HepG2 (cell line): ENCODE measurements at regions not wholly inside any gene's neighbourhood (a gene's known extent, or its start where the extent isn't known, plus 50 kb on each side); places are given as distances from the start of the nearest gene placed in this dataset.
A peak's percentile ranks its signal among the peaks of the same experiment; 100 is the strongest.

Experiments
- ASH2L ChIP-seq: fragments of 300-600, 200-600 bp; sonication (generic); IDR thresholded peaks from 2 replicates; pipeline ENCODE4 v1.7.0; 2017; ENCODE audit warnings: low read depth, mild to moderate bottlenecking, moderate library complexity, mixed read lengths, low read length; ENCODE audit not compliant: insufficient read length
- BRF2 ChIP-seq: sonication (generic); formaldehyde crosslinking; IDR thresholded peaks from 2 replicates; pipeline ENCODE4 v1.8.1; 2022; ENCODE audit warnings: mild to moderate bottlenecking, missing genetic modification reagents
- CENPT ChIP-seq: sonication (generic); formaldehyde crosslinking; IDR thresholded peaks from 2 replicates; pipeline ENCODE4 v1.8.0; 2022; ENCODE audit warnings: low read depth, mild to moderate bottlenecking, moderate library complexity, missing genetic modification reagents
- IRF1 ChIP-seq: sonication (generic); formaldehyde crosslinking; IDR thresholded peaks from 2 replicates; pipeline ENCODE4 v1.4.0; 2020; ENCODE audit warnings: low read depth, mild to moderate bottlenecking, missing genetic modification reagents
- MAZ ChIP-seq, 2 experiments: sonication (generic) in 1 of 2; formaldehyde crosslinking in 1 of 2; IDR thresholded peaks; 2 replicates each; pipeline versions ENCODE4 v1.5.0 to v1.6.1; 2012 to 2020; ENCODE audit warnings: low read depth in 2 of 2, mild to moderate bottlenecking in 2 of 2, borderline replicate concordance in 1 of 2, improper control_type of control experiment in 1 of 2, low read length in 1 of 2, missing genetic modification reagents in 1 of 2, moderate library complexity in 1 of 2
- POGK ChIP-seq: sonication (generic); formaldehyde crosslinking; conservative IDR thresholded peaks from 2 replicates; pipeline ENCODE4 v1.8.0; 2022; ENCODE audit warnings: mild to moderate bottlenecking, moderate library complexity, missing genetic modification reagents
- POLR2A ChIP-seq, 2 experiments: IDR thresholded peaks; 2 replicates each; pipeline ENCODE4 v1.6.1; 2011; ENCODE audit warnings: low read depth in 2 of 2, low read length in 2 of 2, mild to moderate bottlenecking in 1 of 2, moderate library complexity in 1 of 2; ENCODE audit not compliant: insufficient read depth in 1 of 2
- RXRA ChIP-seq: sonication (generic); formaldehyde crosslinking; IDR thresholded peaks from 2 replicates; pipeline ENCODE4 v1.5.1; 2020; ENCODE audit warnings: missing genetic modification reagents
- SMC3 ChIP-seq: IDR thresholded peaks from 2 replicates; pipeline ENCODE4 v1.6.1; 2011; ENCODE audit warnings: low read length, improper control_type of control experiment
- THRA ChIP-seq: sonication (generic); formaldehyde crosslinking; IDR thresholded peaks from 2 replicates; pipeline ENCODE4 v1.4.0; 2020; ENCODE audit warnings: missing genetic modification reagents, borderline replicate concordance
- U2AF2 ChIP-seq: fragments of 200-400 bp; formaldehyde crosslinking; IDR thresholded peaks from 2 replicates; pipeline ENCODE4 v1.6.1; 2017; ENCODE audit warnings: low read depth, mild to moderate bottlenecking, low read length
- ZBTB26 ChIP-seq: IDR thresholded peaks from 2 replicates; pipeline ENCODE4 v1.6.1; 2016; ENCODE audit warnings: missing compliant biosample characterization, missing genetic modification reagents, borderline replicate concordance
- ZBTB38 ChIP-seq: sonication (generic); formaldehyde crosslinking; IDR thresholded peaks from 2 replicates; pipeline ENCODE4 v1.5.1; 2020; ENCODE audit warnings: mild to moderate bottlenecking, missing genetic modification reagents
- ZBTB8A ChIP-seq: sonication (generic); formaldehyde crosslinking; IDR thresholded peaks from 2 replicates; pipeline ENCODE4 v1.4.0; 2020; ENCODE audit warnings: mild to moderate bottlenecking, low read depth, missing genetic modification reagents, borderline replicate concordance
- ZFP41 ChIP-seq: sonication (generic); formaldehyde crosslinking; IDR thresholded peaks from 2 replicates; pipeline ENCODE4 v1.4.0; 2020; ENCODE audit warnings: mild to moderate bottlenecking, missing genetic modification reagents, borderline replicate concordance
- ZKSCAN5 ChIP-seq: sonication (generic); formaldehyde crosslinking; IDR thresholded peaks from 2 replicates; pipeline ENCODE4 v1.5.1; 2020; ENCODE audit warnings: mild to moderate bottlenecking, missing genetic modification reagents
- ZMYM4 ChIP-seq: sonication (generic); formaldehyde crosslinking; IDR thresholded peaks from 2 replicates; pipeline ENCODE4 v1.8.1; 2023; ENCODE audit warnings: mild to moderate bottlenecking, missing genetic modification reagents
- ZNF33A ChIP-seq: sonication (generic); formaldehyde crosslinking; IDR thresholded peaks from 2 replicates; pipeline ENCODE4 v1.5.1; 2020; ENCODE audit warnings: missing genetic modification reagents, mild to moderate bottlenecking, moderate library complexity, borderline replicate concordance
- ZNF496 ChIP-seq: sonication (generic); formaldehyde crosslinking; IDR thresholded peaks from 2 replicates; pipeline ENCODE4 v1.8.1; 2023; ENCODE audit warnings: mild to moderate bottlenecking, moderate library complexity, missing genetic modification reagents; ENCODE audit not compliant: insufficient replicate concordance
- ZNF766 ChIP-seq: sonication (generic); formaldehyde crosslinking; IDR thresholded peaks from 2 replicates; pipeline ENCODE4 v1.5.0; 2020; ENCODE audit warnings: missing genetic modification reagents, borderline replicate concordance
- ZSCAN5A ChIP-seq: sonication (generic); formaldehyde crosslinking; IDR thresholded peaks from 2 replicates; pipeline ENCODE4 v1.8.0; 2022; ENCODE audit warnings: mild to moderate bottlenecking, missing genetic modification reagents, borderline replicate concordance

- TF ChIP-seq POGK (CRISPR knock-in tag) (peak; percentile 18; the same call in 1 of the 2 replicates), ZNF496 (CRISPR knock-in tag) (no peak), ZBTB8A (CRISPR knock-in tag) (no peak), RXRA (CRISPR knock-in tag) (peak; percentile 95), BRF2 (CRISPR knock-in tag) (no peak), POLR2A (IDR thresholded peaks at IDR 0.05; ENCODE audit: insufficient read depth in 1 of 2, low read depth in 2 of 2, low read length in 2 of 2) (peak in 1 of 2 experiments; percentile 35; a peak in 1 of 4 replicates), ZNF766 (no peak), SMC3 (no peak), THRA (CRISPR knock-in tag) (no peak), U2AF2 (no peak), CENPT (CRISPR knock-in tag) (no peak), MAZ (IDR thresholded peaks at IDR 0.05; ENCODE audit: borderline replicate concordance, low read depth, low read length) (peak; percentile 29; the same call in 1 of the 2 replicates), MAZ (CRISPR knock-in tag; IDR thresholded peaks at IDR 0.05; ENCODE audit: low read depth) (peak; percentile 21; the same call in 1 of the 2 replicates), ASH2L (no peak), ZSCAN5A (CRISPR knock-in tag) (peak; percentile 80; the same call in 1 of the 2 replicates), ZKSCAN5 (CRISPR knock-in tag) (no peak), IRF1 (no peak), ZMYM4 (CRISPR knock-in tag) (no peak; the same call in 1 of the 2 replicates), ZBTB38 (CRISPR knock-in tag) (peak; percentile 46; the same call in 1 of the 2 replicates), ZFP41 (no peak), ZBTB26 (CRISPR knock-in tag) (no peak), ZNF33A (no peak)
Measured at GRCh38 chr15:62886431-62887071, 156.0 kb upstream of the TPM1 start (continued).
